Stimulated activated naive CD8-positive, alpha-beta T cell treated with anti-CD3 and anti-CD28 coated beads, Interleukin-15, Interleukin-2, amounts not matched to agents 100 U/mL and 50 U/mL, for 24 hours (primary cell): ENCODE measurements at regions not wholly inside any gene's neighbourhood (a gene's known extent, or its start where the extent isn't known, plus 50 kb on each side); places are given as distances from the start of the nearest gene placed in this dataset.

Experiments used
- ATAC-seq: fragments of 150-1000 bp; cut with Tn5 transposase; one replicate; pipeline ENCODE4 v1.10.0; 2021
- DNase-seq: peaks from one replicate; pipeline ENCODE4 v3.0.0; 2021

GRCh38 chr2:129709956-129710598 is 269.4 kb upstream of the RAB6C start:
- ATAC-seq (no peak), DNase-seq (no peak)

GRCh38 chr2:129710670-129711495 is 268.6 kb upstream of the RAB6C start:
- ATAC-seq (no peak), DNase-seq (no peak)

- ATAC-seq, result no peak
These were observed 267.4 kb upstream of the RAB6C start for GRCh38 chr2:129711816-129712675.

GRCh38 chr2:129712676-129712985 is 266.8 kb upstream of the RAB6C start:
- DNase-seq, result no peak

More at GRCh38 chr2:129711816-129712675, 267.4 kb upstream of the RAB6C start:
- DNase-seq, result no peak

GRCh38 chr2:129713337-129713736 is 266.1 kb upstream of the RAB6C start:
- DNase-seq (no peak), ATAC-seq (no peak)

More at GRCh38 chr2:129712676-129712985, 266.8 kb upstream of the RAB6C start:
- no peak for ATAC-seq

- ATAC-seq, result no peak
- DNase-seq, result no peak
These were observed 262.5 kb upstream of the RAB6C start for GRCh38 chr2:129716781-129717559.

GRCh38 chr2:129717560-129718130 is 261.8 kb upstream of the RAB6C start:
- no peak for DNase-seq
- no peak for ATAC-seq

- no peak for ATAC-seq
- DNase-seq, result no peak
These were observed 260.1 kb upstream of the RAB6C start for GRCh38 chr2:129719335-129719734.

GRCh38 chr2:129720360-129720759 is 259.1 kb upstream of the RAB6C start:
- ATAC-seq (no peak), DNase-seq (no peak)

- ATAC-seq (no peak), DNase-seq (no peak)
These were observed 258.7 kb upstream of the RAB6C start for GRCh38 chr2:129720761-129721160.

- ATAC-seq, result no peak
- no peak for DNase-seq
These were observed 258.2 kb upstream of the RAB6C start for GRCh38 chr2:129721236-129721635.

GRCh38 chr2:129721846-129722245 is 257.6 kb upstream of the RAB6C start:
- DNase-seq, result no peak
- ATAC-seq, result no peak

- ATAC-seq, result no peak
- no peak for DNase-seq
These were observed 257.0 kb upstream of the RAB6C start for GRCh38 chr2:129722306-129723019.

- DNase-seq, result no peak
- ATAC-seq, result no peak
These were observed 256.0 kb upstream of the RAB6C start for GRCh38 chr2:129723277-129724020.

GRCh38 chr2:129724021-129724757 is 255.3 kb upstream of the RAB6C start:
- no peak for ATAC-seq
- no peak for DNase-seq

- ATAC-seq (no peak), DNase-seq (no peak)
These were observed 253.2 kb upstream of the RAB6C start for GRCh38 chr2:129726216-129726615.

GRCh38 chr2:129727286-129727685 is 252.2 kb upstream of the RAB6C start:
- DNase-seq (no peak), ATAC-seq (no peak)

- ATAC-seq (no peak), DNase-seq (no peak)
These were observed 251.2 kb upstream of the RAB6C start for GRCh38 chr2:129728035-129728972.
